Gastrocnemius medialis (tissue), 4 donors: ENCODE measurements at regions not wholly inside any gene's neighbourhood (a gene's known extent, or its start where the extent isn't known, plus 50 kb on each side); places are given as distances from the start of the nearest gene placed in this dataset.

Source experiments
- POLR2A ChIP-seq, 2 donors: fragments of 450-650 bp; IDR thresholded peaks; one replicate each; pipeline ENCODE4 v1.6.1; 2017; ENCODE audit warnings: antibody characterized with exemption in 2 of 2, mild to moderate bottlenecking in 2 of 2, moderate library complexity in 2 of 2
- TF ChIP-seq, protein P1 (sequence below), 5 experiments: fragments of 450-650 bp in 3 of 5; fragments of 200-600 bp in 2 of 5; sonication (generic) in 2 of 5; IDR thresholded peaks in 4 of 5; conservative IDR thresholded peaks in 1 of 5; 1 replicate in 4 of 5; 2 replicates in 1 of 5; pipeline ENCODE4 v1.5.1; 2016 to 2019; ENCODE audit warnings: antibody characterized with exemption in 5 of 5, mild to moderate bottlenecking in 3 of 5, moderate library complexity in 3 of 5

DNA sequence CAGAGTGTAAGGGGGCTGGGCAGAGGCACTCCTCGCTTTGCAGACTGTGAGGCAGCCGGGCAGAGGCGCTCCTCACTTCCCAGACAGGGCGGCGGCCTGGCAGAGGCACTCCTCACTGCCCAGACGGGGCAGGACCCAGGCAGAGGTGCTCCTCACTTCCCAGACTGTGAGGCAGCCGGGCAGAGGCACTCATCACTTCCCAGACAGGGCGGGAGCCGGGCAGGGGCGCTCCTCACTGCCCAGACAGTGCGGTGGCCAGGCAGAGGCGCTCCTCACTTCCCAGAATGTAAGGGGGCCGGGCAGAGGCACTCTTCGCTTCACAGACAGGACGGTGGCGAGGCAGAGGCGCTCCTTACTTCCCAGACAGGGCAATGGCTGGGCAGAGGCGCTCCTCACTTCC is 442.5 kb downstream of the SPATA31D1 start:
- TF ChIP-seq POLR2A (IDR thresholded peaks at IDR 0.05) = no peak
- TF ChIP-seq, protein P1, sequence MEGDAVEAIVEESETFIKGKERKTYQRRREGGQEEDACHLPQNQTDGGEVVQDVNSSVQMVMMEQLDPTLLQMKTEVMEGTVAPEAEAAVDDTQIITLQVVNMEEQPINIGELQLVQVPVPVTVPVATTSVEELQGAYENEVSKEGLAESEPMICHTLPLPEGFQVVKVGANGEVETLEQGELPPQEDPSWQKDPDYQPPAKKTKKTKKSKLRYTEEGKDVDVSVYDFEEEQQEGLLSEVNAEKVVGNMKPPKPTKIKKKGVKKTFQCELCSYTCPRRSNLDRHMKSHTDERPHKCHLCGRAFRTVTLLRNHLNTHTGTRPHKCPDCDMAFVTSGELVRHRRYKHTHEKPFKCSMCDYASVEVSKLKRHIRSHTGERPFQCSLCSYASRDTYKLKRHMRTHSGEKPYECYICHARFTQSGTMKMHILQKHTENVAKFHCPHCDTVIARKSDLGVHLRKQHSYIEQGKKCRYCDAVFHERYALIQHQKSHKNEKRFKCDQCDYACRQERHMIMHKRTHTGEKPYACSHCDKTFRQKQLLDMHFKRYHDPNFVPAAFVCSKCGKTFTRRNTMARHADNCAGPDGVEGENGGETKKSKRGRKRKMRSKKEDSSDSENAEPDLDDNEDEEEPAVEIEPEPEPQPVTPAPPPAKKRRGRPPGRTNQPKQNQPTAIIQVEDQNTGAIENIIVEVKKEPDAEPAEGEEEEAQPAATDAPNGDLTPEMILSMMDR (IDR thresholded peaks at IDR 0.05 in 4 of 5, conservative IDR thresholded peaks at IDR 0.05 in 1 of 5) = no peak
